CD14-positive monocyte (primary cell): ENCODE measurements at regions not wholly inside any gene's neighbourhood (a gene's known extent, or its start where the extent isn't known, plus 50 kb on each side); places are given as distances from the start of the nearest gene placed in this dataset.

ENCODE experiments used
- DNase-seq, 3 donors: peaks; one replicate each; pipeline ENCODE4 v3.0.0-alpha.2; 2011 to 2022
- H2AFZ ChIP-seq: 2 replicates; pipeline ENCODE4 v1.6.0; 2012; ENCODE audit warnings: mild to moderate bottlenecking, low read depth, low read length, inconsistent platforms; ENCODE audit not compliant: insufficient read depth, poor library complexity, severe bottlenecking
- H3K27ac ChIP-seq, 2 donors: 1 replicate in 1 of 2; 2 replicates in 1 of 2; pipeline ENCODE4 v1.5.1; 2012 to 2013; ENCODE audit warnings: low read length in 2 of 2, control low read depth in 1 of 2, inconsistent platforms in 1 of 2, low read depth in 1 of 2, mild to moderate bottlenecking in 1 of 2
- H3K27me3 ChIP-seq, 2 donors: one replicate each; pipeline versions ENCODE4 v1.6.0 to v1.6.1; 2011 to 2013; ENCODE audit warnings: low read length in 2 of 2; ENCODE audit not compliant: control insufficient read depth in 2 of 2, insufficient read depth in 2 of 2
- H3K36me3 ChIP-seq, 2 donors: replicated peaks in 1 of 2; 1 replicate in 1 of 2; 2 replicates in 1 of 2; pipeline versions ENCODE4 v1.5.1 to v1.6.1; 2012 to 2013; ENCODE audit warnings: low read length in 2 of 2, control low read depth in 1 of 2, inconsistent platforms in 1 of 2, mild to moderate bottlenecking in 1 of 2; ENCODE audit not compliant: insufficient read depth in 2 of 2, control insufficient read depth in 1 of 2
- H3K4me1 ChIP-seq, 2 donors: 1 replicate in 1 of 2; 2 replicates in 1 of 2; pipeline versions ENCODE4 v1.5.1 to v1.6.1; 2012 to 2013; ENCODE audit warnings: low read length in 2 of 2, control low read depth in 1 of 2, inconsistent platforms in 1 of 2, mild to moderate bottlenecking in 1 of 2, moderate library complexity in 1 of 2; ENCODE audit not compliant: insufficient read depth in 2 of 2, control insufficient read depth in 1 of 2
- H3K4me2 ChIP-seq: replicated peaks from 2 replicates; pipeline ENCODE3; 2012; ENCODE audit warnings: low read length, moderate library complexity, mild to moderate bottlenecking; ENCODE audit not compliant: poor library complexity, severe bottlenecking; ENCODE audit errors: extremely low read depth
- H3K4me3 ChIP-seq, 3 experiments: fragments of 200-600 bp in 1 of 3; sonication (generic) in 1 of 3; replicated peaks in 1 of 3; 1 replicate in 2 of 3; 2 replicates in 1 of 3; pipeline ENCODE4 v1.5.1; 2011 to 2013; ENCODE audit warnings: low read length in 3 of 3, mild to moderate bottlenecking in 3 of 3, control low read depth in 2 of 3, low read depth in 2 of 3, inconsistent platforms in 1 of 3, moderate library complexity in 1 of 3
- H3K79me2 ChIP-seq: 2 replicates; pipeline ENCODE4 v1.6.0; 2012; ENCODE audit warnings: mild to moderate bottlenecking, control low read depth, inconsistent platforms, low read length, moderate library complexity; ENCODE audit not compliant: insufficient read depth
- H3K9ac ChIP-seq: 2 replicates; pipeline ENCODE4 v1.6.0; 2017; ENCODE audit warnings: low read length, mild to moderate bottlenecking; ENCODE audit not compliant: insufficient read depth, poor library complexity, severe bottlenecking
- H3K9me3 ChIP-seq, 2 donors: replicated peaks in 1 of 2; 1 replicate in 1 of 2; 2 replicates in 1 of 2; pipeline versions ENCODE4 v1.5.1 to v1.6.1; 2012 to 2013; ENCODE audit warnings: low read length in 2 of 2, control low read depth in 1 of 2; ENCODE audit not compliant: control insufficient read depth in 1 of 2, insufficient read depth in 1 of 2
- H4K20me1 ChIP-seq: 2 replicates; pipeline ENCODE4 v1.6.0; 2012; ENCODE audit warnings: mild to moderate bottlenecking, low read length, control low read depth, moderate library complexity; ENCODE audit not compliant: insufficient read depth
- H3K27ac Mint-ChIP-seq, 7 donors: one replicate each; pipeline ENCODE4 v1.8.0; 2020; ENCODE audit warnings: mild to moderate bottlenecking in 7 of 7, mixed read lengths in 7 of 7, moderate library complexity in 6 of 7, inconsistent platforms in 2 of 7
- H3K27me3 Mint-ChIP-seq, 3 donors: one replicate each; pipeline ENCODE4 v1.8.0; 2021 to 2022; ENCODE audit warnings: low read depth in 3 of 3, mild to moderate bottlenecking in 3 of 3, mixed read lengths in 3 of 3, moderate library complexity in 3 of 3, inconsistent platforms in 1 of 3
- H3K36me3 Mint-ChIP-seq, 2 donors: one replicate each; pipeline ENCODE4 v1.8.0; 2020; ENCODE audit warnings: mixed read lengths in 2 of 2, inconsistent platforms in 1 of 2, mild to moderate bottlenecking in 1 of 2
- H3K4me1 Mint-ChIP-seq: one replicate; pipeline ENCODE4 v1.8.0; 2020; ENCODE audit warnings: mild to moderate bottlenecking, mixed read lengths
- H3K4me3 Mint-ChIP-seq, 2 donors: one replicate each; pipeline ENCODE4 v1.8.0; 2020; ENCODE audit warnings: mild to moderate bottlenecking in 2 of 2, mixed read lengths in 2 of 2, moderate library complexity in 1 of 2
- H3K9me3 Mint-ChIP-seq, 7 donors: one replicate each; pipeline ENCODE4 v1.8.0; 2020 to 2022; ENCODE audit warnings: mixed read lengths in 7 of 7, mild to moderate bottlenecking in 6 of 7, moderate library complexity in 6 of 7, inconsistent platforms in 2 of 7
- WGBS: methylation state at CpG from one replicate; pipeline ENCODE4 v1.1.5; 2013; ENCODE audit warnings: missing lambda C conversion rate; ENCODE audit not compliant: insufficient coverage; 5-methylcytosine and 5-hydroxymethylcytosine counted together
- intact Hi-C, 2 donors: fragments of 100-400 bp; cut with micrococcal nuclease; formaldehyde crosslinking; loops; one replicate each; pipeline versions ENCODE4 v1.15.0 to v1.15.1; 2023
- TF ChIP-seq, protein P1 (sequence below): fragments of 200-600 bp; IDR thresholded peaks from one replicate; pipeline ENCODE4 v1.8.0; 2022; ENCODE audit warnings: antibody characterized with exemption, mild to moderate bottlenecking

DNA sequence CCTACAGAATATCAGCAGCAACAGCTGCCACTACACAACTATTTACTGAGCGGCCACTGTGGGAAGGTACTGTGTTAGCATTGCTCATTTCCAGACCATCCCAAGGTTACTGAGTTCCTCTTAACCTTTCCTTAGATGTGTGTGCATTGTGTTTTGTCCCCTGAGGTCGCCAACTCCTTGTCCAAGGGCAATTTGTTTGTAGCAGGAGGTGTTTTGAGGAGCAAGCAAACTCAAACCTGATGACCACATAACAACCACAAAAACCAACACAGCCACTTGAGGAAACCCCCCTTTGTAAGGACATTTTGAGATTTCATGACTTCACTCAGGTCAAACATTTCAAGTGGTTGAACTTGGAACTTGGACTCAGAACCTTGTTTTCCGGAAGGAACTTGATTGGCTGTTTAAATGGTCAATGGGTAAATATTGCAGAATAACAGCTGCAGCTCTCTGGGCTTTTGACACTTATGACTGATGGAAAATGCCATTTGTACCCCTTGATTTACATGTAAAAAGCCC is 122.3 kb downstream of the MID1IP1 start:
- Histone ChIP-seq H3K79me2 (no peaks in the 10 kb centered on the region), H3K36me3 (no peaks in the 10 kb centered on the region), H3K9me3 (no peaks in the 10 kb centered on the region), H2AFZ (no peak overlapping the region), H3K4me3 (no peak overlapping the region), H4K20me1 (no peaks in the 10 kb centered on the region), H3K9ac (no peak overlapping the region), H3K4me1 (no peaks in the 10 kb centered on the region), H3K27ac (no peak overlapping the region), H3K27me3 (no peaks in the 10 kb centered on the region), H3K4me2 (no peak overlapping the region)
- TF ChIP-seq, protein P1, sequence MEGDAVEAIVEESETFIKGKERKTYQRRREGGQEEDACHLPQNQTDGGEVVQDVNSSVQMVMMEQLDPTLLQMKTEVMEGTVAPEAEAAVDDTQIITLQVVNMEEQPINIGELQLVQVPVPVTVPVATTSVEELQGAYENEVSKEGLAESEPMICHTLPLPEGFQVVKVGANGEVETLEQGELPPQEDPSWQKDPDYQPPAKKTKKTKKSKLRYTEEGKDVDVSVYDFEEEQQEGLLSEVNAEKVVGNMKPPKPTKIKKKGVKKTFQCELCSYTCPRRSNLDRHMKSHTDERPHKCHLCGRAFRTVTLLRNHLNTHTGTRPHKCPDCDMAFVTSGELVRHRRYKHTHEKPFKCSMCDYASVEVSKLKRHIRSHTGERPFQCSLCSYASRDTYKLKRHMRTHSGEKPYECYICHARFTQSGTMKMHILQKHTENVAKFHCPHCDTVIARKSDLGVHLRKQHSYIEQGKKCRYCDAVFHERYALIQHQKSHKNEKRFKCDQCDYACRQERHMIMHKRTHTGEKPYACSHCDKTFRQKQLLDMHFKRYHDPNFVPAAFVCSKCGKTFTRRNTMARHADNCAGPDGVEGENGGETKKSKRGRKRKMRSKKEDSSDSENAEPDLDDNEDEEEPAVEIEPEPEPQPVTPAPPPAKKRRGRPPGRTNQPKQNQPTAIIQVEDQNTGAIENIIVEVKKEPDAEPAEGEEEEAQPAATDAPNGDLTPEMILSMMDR = no peak
- DNase-seq = no peak
- peaks cover 0 to 4% (median 3%) of the 10 kb centered on the region in 3 donors for H3K27me3 Mint-ChIP-seq
- peaks cover 0 to 2% (median 0%) of the 10 kb centered on the region in 7 donors for H3K9me3 Mint-ChIP-seq
- intact Hi-C loops = no loop called here
- H3K4me1 Mint-ChIP-seq = no peaks in the 10 kb centered on the region
- WGBS = 100% methylated on average over 1 of the region's 3 CpGs
- no peak overlapping the region for H3K27ac Mint-ChIP-seq
- H3K4me3 Mint-ChIP-seq = no peak overlapping the region
- H3K36me3 Mint-ChIP-seq = no peaks in the 10 kb centered on the region

GRCh38 chrX:38927592-38927991 is 126.3 kb downstream of the MID1IP1 start:
- no peak overlapping the region for H3K27ac ChIP-seq
- no peak for DNase-seq
- H3K4me2 ChIP-seq = no peak overlapping the region
- no peaks in the 10 kb centered on the region for H3K36me3 Mint-ChIP-seq
- WGBS = no CpG with 5 or more reads among the region's 3 CpGs
- no peaks in the 10 kb centered on the region for H3K79me2 ChIP-seq
- peaks cover 4% of the 10 kb centered on the region for H3K4me1 Mint-ChIP-seq
- no peak overlapping the region for H3K4me3 ChIP-seq
- no peak overlapping the region for H3K9ac ChIP-seq
- no peak overlapping the region for H3K4me3 Mint-ChIP-seq
- peaks cover 0 to 5% (median 0%) of the 10 kb centered on the region in 7 donors for H3K9me3 Mint-ChIP-seq
- H3K27me3 ChIP-seq = no peaks in the 10 kb centered on the region
- TF ChIP-seq, protein P1 = no peak
- peaks cover 0 to 3% of the 10 kb centered on the region in 2 donors for H3K4me1 ChIP-seq
- no peak overlapping the region for H2AFZ ChIP-seq
- peaks cover 0 to 3% (median 2%) of the 10 kb centered on the region in 3 donors for H3K27me3 Mint-ChIP-seq
- no peaks in the 10 kb centered on the region for H3K9me3 ChIP-seq
- intact Hi-C loops = no loop called here
- no peaks in the 10 kb centered on the region for H4K20me1 ChIP-seq
- no peaks in the 10 kb centered on the region for H3K36me3 ChIP-seq
- H3K27ac Mint-ChIP-seq = no peak overlapping the region
